HG03354 (cell line): ENCODE measurements at regions not wholly inside any gene's neighbourhood (a gene's known extent, or its start where the extent isn't known, plus 50 kb on each side); places are given as distances from the start of the nearest gene placed in this dataset.
"Not testable (repeated sequence)": the region's sequence is repeated elsewhere in the genome, so short reads cannot be mapped to it uniquely, and the experiment has no call there.

Source experiments
- ATAC-seq: cut with Tn5 transposase; IDR thresholded peaks from one replicate; pipeline ENCODE4 v1.9.1; 2021; ENCODE audit warnings: mild to moderate bottlenecking; ENCODE audit not compliant: unreplicated experiment, poor library complexity, severe bottlenecking

DNA sequence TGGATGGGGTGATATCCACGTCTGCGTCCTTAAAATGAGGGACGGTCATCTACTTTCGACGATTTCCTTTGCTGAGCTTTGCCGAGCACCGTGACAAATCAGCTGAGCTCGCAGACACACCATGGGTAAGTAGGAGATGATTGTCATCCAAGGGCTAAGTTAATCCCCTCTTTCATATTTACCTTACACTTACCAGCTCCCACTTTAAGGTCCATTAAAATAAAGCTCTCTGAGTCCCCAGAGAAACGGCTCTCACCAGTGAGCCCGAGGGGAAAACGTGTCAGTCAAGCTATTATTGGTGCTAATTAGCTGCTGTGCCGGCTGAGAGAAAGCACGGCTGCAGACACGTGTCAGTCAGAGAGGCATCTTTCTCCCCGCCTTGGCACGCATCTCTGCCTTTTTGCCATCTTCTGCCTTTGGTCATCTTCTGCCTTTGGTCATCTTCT is 72.2 kb downstream of the CRLF2 start:
- no peak for ATAC-seq

GRCh38 chrX:1139185-1139500 is 73.3 kb downstream of the CRLF2 start:
- no peak for ATAC-seq

DNA sequence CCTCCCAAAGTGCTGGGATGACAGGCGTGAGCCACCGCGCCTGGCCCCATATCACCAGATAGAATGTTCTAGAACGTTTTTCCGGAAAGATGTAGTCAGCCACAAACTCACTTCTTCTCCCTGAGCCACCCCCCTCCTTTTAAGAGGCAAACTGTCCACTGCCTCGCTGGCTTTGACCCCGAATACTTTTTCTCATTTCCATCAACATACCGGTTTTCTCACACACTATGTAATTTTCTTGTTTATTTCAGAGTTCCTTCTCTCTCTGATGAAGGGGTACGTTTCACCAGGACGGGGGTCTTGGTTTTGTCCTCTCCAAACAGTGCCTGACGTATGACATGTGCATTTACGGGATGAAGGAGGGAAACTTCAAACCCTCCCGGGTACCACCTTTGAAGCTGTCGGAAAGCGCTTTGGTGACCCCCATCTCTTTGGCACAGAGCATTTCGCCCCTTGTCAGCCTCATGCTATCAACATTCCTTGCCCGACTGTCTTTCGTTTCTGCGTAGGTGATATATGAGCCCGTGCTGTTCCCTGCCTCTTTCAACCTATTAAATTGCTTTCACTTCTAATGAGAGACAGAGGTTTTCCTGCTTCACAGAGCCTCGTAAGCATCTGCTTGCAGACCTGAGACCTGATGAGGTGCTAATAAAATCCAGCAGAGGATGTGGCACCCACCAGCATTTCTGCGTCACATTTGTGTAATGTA is 73.8 kb downstream of the CRLF2 start:
- no peak for ATAC-seq

GRCh38 chrX:1137531-1137930 is 74.9 kb downstream of the CRLF2 start:
- no peak for ATAC-seq

GRCh38 chrX:1136582-1136981 is 75.9 kb downstream of the CRLF2 start:
- not testable (repeated sequence) for ATAC-seq

DNA sequence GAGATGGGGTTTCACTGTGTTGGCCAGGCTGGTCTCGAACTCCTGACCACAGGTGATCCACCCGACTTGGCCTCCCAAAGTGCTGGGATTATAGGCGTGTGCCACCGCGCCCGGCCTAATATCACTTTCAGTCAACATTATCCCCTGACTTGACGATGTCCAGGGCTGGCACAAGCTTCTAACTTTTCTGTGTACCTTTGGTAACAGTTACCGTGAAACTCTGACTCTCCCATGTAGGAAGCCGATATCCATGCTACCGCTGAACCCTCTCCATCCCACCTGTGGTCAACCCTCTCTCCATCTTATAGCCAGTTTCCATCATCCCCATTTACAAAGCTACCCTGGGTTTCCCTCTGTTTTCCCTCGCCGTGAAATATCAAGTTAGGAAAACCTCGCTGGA is 77.5 kb downstream of the CRLF2 start:
- ATAC-seq = no peak

DNA sequence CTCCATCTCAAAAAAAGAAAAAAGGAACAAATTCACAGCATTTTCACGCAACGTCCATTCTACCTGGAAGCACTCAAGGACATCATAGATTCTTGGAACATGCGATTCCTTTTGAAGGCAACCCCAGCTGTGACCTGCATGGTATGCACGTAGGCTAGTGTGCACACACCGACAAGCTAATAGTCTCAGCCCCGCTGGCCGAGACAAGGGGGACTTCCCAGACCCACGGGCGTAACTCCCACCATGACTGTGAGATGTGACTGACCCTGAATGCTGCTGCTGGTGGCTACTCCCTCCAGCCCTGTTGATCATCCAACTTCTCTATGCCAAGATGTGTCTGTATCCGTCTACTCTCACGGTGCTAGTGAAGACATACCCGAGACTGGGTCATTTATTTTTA is 78.3 kb downstream of the CRLF2 start:
- ATAC-seq = no peak

DNA sequence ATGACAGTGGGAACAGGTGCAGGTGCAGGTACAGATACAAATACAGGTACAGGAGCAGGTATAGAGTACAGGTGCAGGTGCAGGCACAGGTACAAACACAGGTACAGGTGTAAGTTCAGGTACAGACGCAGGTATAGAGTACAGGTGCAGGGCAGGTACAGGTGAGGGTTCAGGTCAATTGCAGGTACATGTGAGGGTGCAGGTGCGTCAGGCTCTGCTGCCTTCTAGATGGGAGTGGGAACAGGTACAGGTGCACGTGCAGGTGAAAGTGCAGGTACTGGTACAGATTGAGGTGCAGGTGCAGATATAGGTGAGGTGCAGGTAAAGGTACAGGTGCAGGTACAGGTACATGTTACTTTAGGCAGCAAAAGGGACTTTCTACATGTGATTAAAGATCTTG is 85.7 kb downstream of the CRLF2 start:
- no peak for ATAC-seq

- no peak for ATAC-seq
These were observed 87.9 kb downstream of the CRLF2 start for GRCh38 chrX:1124531-1124930.

GRCh38 chrX:1122851-1123250 is 89.6 kb downstream of the CRLF2 start:
- not testable (repeated sequence) for ATAC-seq

DNA sequence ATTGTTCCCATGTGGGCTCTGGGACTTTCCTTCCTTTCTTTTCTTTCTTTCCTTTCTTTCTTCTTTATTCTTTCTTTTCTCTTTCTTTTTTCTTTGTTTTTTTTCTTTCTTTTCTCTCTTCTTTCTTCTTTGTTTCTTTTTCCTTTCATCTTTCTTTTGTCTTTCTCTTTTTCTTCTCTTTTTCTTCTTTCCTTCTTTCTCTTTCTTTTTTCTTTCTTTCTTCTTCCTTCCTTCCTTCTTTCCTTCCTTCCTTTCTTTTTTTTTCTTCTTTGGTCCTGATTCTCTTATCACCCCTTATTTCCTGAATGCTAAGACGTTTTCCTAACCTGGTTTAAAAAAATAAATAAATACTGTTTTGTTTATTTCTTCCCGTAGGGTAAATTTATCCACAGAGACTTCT is 93.2 kb downstream of the CRLF2 start:
- no peak for ATAC-seq

- no peak for ATAC-seq
These were observed 93.8 kb downstream of the CRLF2 start for GRCh38 chrX:1118572-1119199.

GRCh38 chrX:1115411-1115810 is 97.0 kb downstream of the CRLF2 start:
- ATAC-seq = not testable (repeated sequence)

DNA sequence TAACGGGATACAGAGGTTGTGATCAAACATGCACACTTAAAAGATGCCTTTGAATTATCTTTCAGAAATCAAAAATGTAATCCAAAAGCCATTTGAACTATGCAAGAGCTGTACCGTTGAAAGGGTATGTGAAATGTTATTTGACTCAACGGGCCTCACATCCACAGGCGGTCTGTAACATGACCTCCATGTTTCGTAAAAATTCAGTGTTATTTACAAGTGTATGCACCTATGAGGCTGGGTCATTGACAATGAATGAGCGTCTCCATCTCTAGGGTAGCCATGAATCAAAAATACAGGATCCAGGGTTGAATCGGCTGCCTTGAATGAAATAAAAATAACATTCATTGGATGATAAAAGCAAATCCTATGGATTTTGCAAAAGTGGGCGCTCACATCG is 100.1 kb downstream of the CRLF2 start:
- ATAC-seq = no peak

GRCh38 chrX:1111601-1112300 is 100.7 kb downstream of the CRLF2 start:
- ATAC-seq = no peak

GRCh38 chrX:1109580-1110119 is 102.8 kb downstream of the CRLF2 start:
- ATAC-seq = no peak

GRCh38 chrX:1108501-1109445 is 103.7 kb downstream of the CRLF2 start:
- ATAC-seq = no peak

DNA sequence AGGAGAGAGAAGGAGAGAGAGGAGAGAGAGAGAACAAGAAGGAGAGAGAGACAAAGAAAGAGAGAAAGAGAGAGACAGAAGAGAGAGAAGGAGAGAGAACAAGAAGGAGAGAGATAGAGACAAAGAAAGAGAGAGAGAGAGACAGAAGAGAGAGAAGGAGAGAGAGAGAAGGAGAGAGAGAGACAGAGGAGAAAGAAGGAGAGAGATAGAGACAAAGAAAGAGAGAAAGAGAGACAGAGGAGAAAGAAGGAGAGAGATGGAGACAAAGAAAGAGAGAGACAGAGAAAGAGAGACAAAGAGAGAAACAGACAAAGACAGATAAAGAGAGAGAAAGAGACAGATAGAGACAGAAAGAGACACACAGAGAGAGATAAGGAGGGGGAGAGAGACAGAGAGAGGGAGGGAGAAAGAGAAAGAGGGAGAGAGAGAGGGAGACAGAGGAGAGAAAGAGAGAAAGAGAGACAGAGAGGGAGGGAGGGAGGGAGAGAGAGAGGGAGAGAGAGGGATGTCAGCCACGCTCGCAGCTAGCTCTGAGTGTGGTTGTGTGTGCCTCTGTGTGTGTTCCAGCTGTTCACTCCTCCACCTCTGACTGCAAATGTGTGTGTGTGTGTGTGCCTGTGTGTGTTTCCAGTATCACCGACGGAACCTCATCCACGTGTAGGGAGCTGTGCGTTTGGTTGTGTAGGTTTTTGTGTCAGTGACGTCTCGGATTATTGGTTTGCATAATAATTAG is 105.8 kb downstream of the CRLF2 start:
- no peak for ATAC-seq
